Muscle of arm (tissue), 1 donor: ENCODE measurements at regions not wholly inside any gene's neighbourhood (a gene's known extent, or its start where the extent isn't known, plus 50 kb on each side); places are given as distances from the start of the nearest gene placed in this dataset.

ENCODE experiments used
- DNase-seq: peaks from one replicate; pipeline ENCODE4 v3.0.0-alpha.2; 2013

GRCh38 chr6:39992861-39993622 lies 58.8 kb upstream of the MOCS1 start:
- DNase-seq = no peak
